GM12891 (cell line): ENCODE measurements at regions not wholly inside any gene's neighbourhood (a gene's known extent, or its start where the extent isn't known, plus 50 kb on each side); places are given as distances from the start of the nearest gene placed in this dataset.

ENCODE experiments used
- POLR2A ChIP-seq: IDR thresholded peaks from 2 replicates; pipeline ENCODE4 v1.6.1; 2011; ENCODE audit warnings: low read depth, low read length, control low read depth
- POLR2AphosphoS5 ChIP-seq: IDR thresholded peaks from 2 replicates; pipeline ENCODE4 v1.6.1; 2011; ENCODE audit warnings: low read depth, low read length, control low read depth

DNA sequence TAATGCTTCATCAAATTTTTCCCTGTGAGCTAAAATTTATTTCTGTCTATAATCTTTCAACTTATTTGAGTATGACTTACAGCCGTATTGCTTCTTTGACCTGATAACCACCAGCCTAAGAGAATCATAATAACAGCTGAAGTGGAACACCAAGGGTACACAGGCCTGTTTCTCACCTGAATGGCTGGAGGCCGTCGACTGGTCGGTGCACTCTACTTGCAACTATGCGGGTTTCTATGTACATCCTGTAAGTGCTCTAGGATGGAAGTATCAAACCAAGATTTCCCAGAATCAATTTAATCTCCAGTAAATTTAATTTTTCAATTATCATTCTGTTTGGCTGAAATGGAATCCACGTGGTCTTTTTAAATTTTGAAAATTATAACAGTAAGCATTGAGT, 504.8 kb upstream of the PHF14 start:
- no peak for TF ChIP-seq POLR2AphosphoS5
- no peak for TF ChIP-seq POLR2A
